Stimulated activated memory B cell treated with anti-CD40 and anti-IgM and Interleukin-4, amounts not matched to agents 10 μg/mL and 1 μg/mL and 100 μg/mL, for 72 hours (primary cell): ENCODE measurements at regions not wholly inside any gene's neighbourhood (a gene's known extent, or its start where the extent isn't known, plus 50 kb on each side); places are given as distances from the start of the nearest gene placed in this dataset.

Experiments
- ATAC-seq: fragments of 150-1000 bp; cut with Tn5 transposase; 2 replicates; pipeline ENCODE4 v1.10.0; 2021
- H3K27ac Mint-ChIP-seq: one replicate; pipeline ENCODE4 v1.8.0; 2022; ENCODE audit warnings: mild to moderate bottlenecking, mixed read lengths
- H3K27me3 Mint-ChIP-seq: one replicate; pipeline ENCODE4 v1.8.0; 2022; ENCODE audit warnings: mixed read lengths
- H3K36me3 Mint-ChIP-seq: one replicate; pipeline ENCODE4 v1.8.0; 2022; ENCODE audit warnings: mixed read lengths
- H3K4me1 Mint-ChIP-seq: one replicate; pipeline ENCODE4 v1.8.0; 2022; ENCODE audit warnings: mixed read lengths
- H3K4me3 Mint-ChIP-seq: one replicate; pipeline ENCODE4 v1.8.0; 2022; ENCODE audit warnings: mild to moderate bottlenecking, moderate library complexity, mixed read lengths
- H3K9me3 Mint-ChIP-seq: one replicate; pipeline ENCODE4 v1.8.0; 2022; ENCODE audit warnings: mixed read lengths

- ATAC-seq = no peak
Measured at GRCh38 chr14:101113835-101114725, 210.6 kb upstream of the RTL1 start.

GRCh38 chr14:101114726-101115515 is 211.4 kb upstream of the RTL1 start:
- no peak overlapping the region for H3K4me3 Mint-ChIP-seq
- ATAC-seq = no peak
- H3K4me1 Mint-ChIP-seq = peaks cover 10% of the 10 kb centered on the region
- H3K9me3 Mint-ChIP-seq = peaks cover 8% of the 10 kb centered on the region
- H3K27ac Mint-ChIP-seq = no peak overlapping the region
- no peaks in the 10 kb centered on the region for H3K27me3 Mint-ChIP-seq
- H3K36me3 Mint-ChIP-seq = no peaks in the 10 kb centered on the region

More at GRCh38 chr14:101113835-101114725, 210.6 kb upstream of the RTL1 start:
- Mint-ChIP-seq H3K27ac (no peak overlapping the region), H3K4me3 (no peak overlapping the region), H3K9me3 (peaks cover 8% of the 10 kb centered on the region), H3K36me3 (no peaks in the 10 kb centered on the region), H3K4me1 (peaks cover 2% of the 10 kb centered on the region), H3K27me3 (no peaks in the 10 kb centered on the region)

- Mint-ChIP-seq H3K27me3 (no peaks in the 10 kb centered on the region), H3K27ac (no peak overlapping the region), H3K4me1 (peaks cover 17% of the 10 kb centered on the region), H3K4me3 (no peak overlapping the region), H3K9me3 (peaks cover 8% of the 10 kb centered on the region), H3K36me3 (no peaks in the 10 kb centered on the region)
- ATAC-seq = no peak
Measured at GRCh38 chr14:101115652-101116051, 212.1 kb upstream of the RTL1 start.

GRCh38 chr14:101116065-101116464 is 212.5 kb upstream of the RTL1 start:
- peaks cover 21% of the 10 kb centered on the region for H3K4me1 Mint-ChIP-seq
- H3K27ac Mint-ChIP-seq = no peak overlapping the region
- no peaks in the 10 kb centered on the region for H3K36me3 Mint-ChIP-seq
- ATAC-seq = no peak
- H3K4me3 Mint-ChIP-seq = no peak overlapping the region
- H3K27me3 Mint-ChIP-seq = no peaks in the 10 kb centered on the region
- H3K9me3 Mint-ChIP-seq = peaks cover 8% of the 10 kb centered on the region

- H3K27ac Mint-ChIP-seq = no peak overlapping the region
- H3K4me1 Mint-ChIP-seq = peaks cover 27% of the 10 kb centered on the region
- H3K27me3 Mint-ChIP-seq = no peaks in the 10 kb centered on the region
- ATAC-seq = no peak
- peaks cover 8% of the 10 kb centered on the region for H3K9me3 Mint-ChIP-seq
- no peak overlapping the region for H3K4me3 Mint-ChIP-seq
- no peaks in the 10 kb centered on the region for H3K36me3 Mint-ChIP-seq
Measured at GRCh38 chr14:101116486-101117130, 213.1 kb upstream of the RTL1 start.

- Mint-ChIP-seq H3K4me3 (no peak overlapping the region), H3K4me1 (peaks cover 28% of the 10 kb centered on the region), H3K27me3 (no peaks in the 10 kb centered on the region), H3K27ac (no peak overlapping the region), H3K36me3 (no peaks in the 10 kb centered on the region), H3K9me3 (peaks cover 8% of the 10 kb centered on the region)
- no peak for ATAC-seq
Measured at GRCh38 chr14:101117543-101117942, 214.0 kb upstream of the RTL1 start.

- no peak overlapping the region for H3K27ac Mint-ChIP-seq
- no peaks in the 10 kb centered on the region for H3K36me3 Mint-ChIP-seq
- no peaks in the 10 kb centered on the region for H3K27me3 Mint-ChIP-seq
- peaks cover 28% of the 10 kb centered on the region for H3K4me1 Mint-ChIP-seq
- no peak overlapping the region for H3K4me3 Mint-ChIP-seq
- peaks cover 8% of the 10 kb centered on the region for H3K9me3 Mint-ChIP-seq
- no peak for ATAC-seq
Measured at GRCh38 chr14:101118233-101118632, 214.7 kb upstream of the RTL1 start.

GRCh38 chr14:101118746-101119591 is 215.4 kb upstream of the RTL1 start:
- Mint-ChIP-seq H3K36me3 (no peaks in the 10 kb centered on the region), H3K4me3 (peak overlapping the region; percentile 18), H3K27me3 (no peaks in the 10 kb centered on the region), H3K4me1 (peaks cover 28% of the 10 kb centered on the region), H3K9me3 (peaks cover 8% of the 10 kb centered on the region), H3K27ac (peak overlapping the region; percentile 92)
- ATAC-seq = no peak

GRCh38 chr14:101119830-101120571 is 216.5 kb upstream of the RTL1 start:
- H3K27me3 Mint-ChIP-seq = no peaks in the 10 kb centered on the region
- H3K4me1 Mint-ChIP-seq = peaks cover 28% of the 10 kb centered on the region
- H3K9me3 Mint-ChIP-seq = peaks cover 8% of the 10 kb centered on the region
- H3K27ac Mint-ChIP-seq = peak overlapping the region; percentile 92
- ATAC-seq = no peak
- H3K4me3 Mint-ChIP-seq = peak overlapping the region; percentile 77
- no peaks in the 10 kb centered on the region for H3K36me3 Mint-ChIP-seq

GRCh38 chr14:101120641-101121507 is 217.4 kb upstream of the RTL1 start:
- Mint-ChIP-seq H3K9me3 (peaks cover 8% of the 10 kb centered on the region), H3K36me3 (no peaks in the 10 kb centered on the region), H3K4me1 (peaks cover 28% of the 10 kb centered on the region), H3K27me3 (no peaks in the 10 kb centered on the region), H3K4me3 (peak overlapping the region; percentile 77), H3K27ac (peak overlapping the region; percentile 92)
- ATAC-seq = peak; percentile 65

GRCh38 chr14:101121508-101122139 is 218.1 kb upstream of the RTL1 start:
- Mint-ChIP-seq H3K27ac (peak overlapping the region; percentile 92), H3K4me3 (peak overlapping the region; percentile 77), H3K4me1 (peaks cover 28% of the 10 kb centered on the region), H3K36me3 (no peaks in the 10 kb centered on the region), H3K9me3 (peaks cover 8% of the 10 kb centered on the region), H3K27me3 (no peaks in the 10 kb centered on the region)
- ATAC-seq = no peak

GRCh38 chr14:101122237-101123141 is 219.0 kb upstream of the RTL1 start:
- no peak overlapping the region for H3K4me3 Mint-ChIP-seq
- peaks cover 6% of the 10 kb centered on the region for H3K9me3 Mint-ChIP-seq
- no peak for ATAC-seq

More at GRCh38 chr14:101122237-101123141, 219.0 kb upstream of the RTL1 start:
- H3K4me1 Mint-ChIP-seq = peaks cover 28% of the 10 kb centered on the region
- no peaks in the 10 kb centered on the region for H3K36me3 Mint-ChIP-seq
- no peaks in the 10 kb centered on the region for H3K27me3 Mint-ChIP-seq
- no peak overlapping the region for H3K27ac Mint-ChIP-seq
